ENCODE measurements at regions not wholly inside any gene's neighbourhood (a gene's known extent, or its start where the extent isn't known, plus 50 kb on each side); places are given as distances from the start of the nearest gene placed in this dataset.
"Not testable (repeated sequence)": the region's sequence is repeated elsewhere in the genome, so short reads cannot be mapped to it uniquely, and the experiment has no call there.

GRCh38 chr1:232313876-232314275 lies 316.1 kb downstream of the SIPA1L2 start:
- TF ChIP-seq ELF4 (IDR thresholded peaks at IDR 0.05); L3MBTL2 (conservative IDR thresholded peaks at IDR 0.05); PKNOX1 (IDR thresholded peaks at IDR 0.05); FOXA1 (IDR thresholded peaks at IDR 0.05); BHLHE40 (IDR thresholded peaks at IDR 0.05; ENCODE audit: borderline replicate concordance); SUZ12 (IDR thresholded peaks at IDR 0.05); TARDBP (IDR thresholded peaks at IDR 0.05); SP1 (IDR thresholded peaks at IDR 0.05); NFRKB (IDR thresholded peaks at IDR 0.05); ZNF384 (IDR thresholded peaks at IDR 0.05); CTBP1 (IDR thresholded peaks at IDR 0.05; ENCODE audit: borderline replicate concordance); LEF1 (IDR thresholded peaks at IDR 0.05; ENCODE audit: borderline replicate concordance); HDGF (IDR thresholded peaks at IDR 0.05; ENCODE audit: borderline replicate concordance); FOXK2 (IDR thresholded peaks at IDR 0.05): not testable (repeated sequence)
